H1 (cell line): ENCODE measurements at regions not wholly inside any gene's neighbourhood (a gene's known extent, or its start where the extent isn't known, plus 50 kb on each side); places are given as distances from the start of the nearest gene placed in this dataset.
A peak's percentile ranks its signal among the peaks of the same experiment; 100 is the strongest.

Experiments
- CTCF ChIA-PET: fragments of 300-600 bp; sonication (Branson Sonifier 250); formaldehyde crosslinking; loops from one replicate; lab custom pipeline; 2021; ENCODE audit not compliant: partially characterized antibody; lab: Charles Lee
- POLR2A ChIA-PET: fragments of 300-600 bp; sonication (Branson Sonifier 250); formaldehyde crosslinking; loops from one replicate; lab custom pipeline; 2021; ENCODE audit warnings: inconsistent platforms; ENCODE audit not compliant: partially characterized antibody; lab: Charles Lee
- DNase-seq, 2 experiments: peaks; one replicate each; pipeline versions ENCODE4 v3.0.0 to v3.0.0-alpha.2; 2010 to 2022; ENCODE audit warnings: low spot score in 2 of 2, low read depth in 1 of 2, mixed read lengths in 1 of 2
- FAIRE-seq: peaks from 2 replicates; lab custom pipeline; 2011; peaks lifted over from hg19 to GRCh38; lab: Jason Lieb, UNC
- H2AFZ ChIP-seq: 2 replicates; pipeline ENCODE4 v1.8.1; 2012; ENCODE audit warnings: low read length, inconsistent platforms
- H2AK5ac ChIP-seq: 2 replicates; pipeline ENCODE4 v1.6.1; 2013; ENCODE audit warnings: low read depth, low read length
- H2BK120ac ChIP-seq: replicated peaks from 2 replicates; pipeline ENCODE3; 2013; ENCODE audit warnings: low read depth, low read length, inconsistent platforms
- H2BK12ac ChIP-seq: 2 replicates; pipeline ENCODE4 v1.6.1; 2013; ENCODE audit warnings: low read depth, low read length
- H2BK15ac ChIP-seq: 2 replicates; pipeline ENCODE4 v1.6.1; 2013; ENCODE audit warnings: low read length
- H2BK20ac ChIP-seq: 2 replicates; pipeline ENCODE4 v1.6.1; 2013; ENCODE audit warnings: low read length
- H2BK5ac ChIP-seq: 2 replicates; pipeline ENCODE4 v1.6.1; 2013; ENCODE audit warnings: low read depth, low read length
- H3K14ac ChIP-seq: 2 replicates; pipeline ENCODE4 v1.6.1; 2013; ENCODE audit warnings: inconsistent platforms; ENCODE audit not compliant: insufficient read length
- H3K18ac ChIP-seq: 2 replicates; pipeline ENCODE4 v1.6.1; 2013; ENCODE audit warnings: low read length; ENCODE audit errors: extremely low read depth
- H3K23ac ChIP-seq: 2 replicates; pipeline ENCODE4 v1.6.1; 2013; ENCODE audit warnings: inconsistent platforms; ENCODE audit not compliant: insufficient read length
- H3K23me2 ChIP-seq: 2 replicates; pipeline ENCODE4 v1.6.1; 2013; ENCODE audit warnings: low read depth, low read length
- H3K27ac ChIP-seq: 2 replicates; pipeline ENCODE4 v1.6.1; 2011; ENCODE audit warnings: low read depth, low read length, inconsistent platforms
- H3K27me3 ChIP-seq, 4 experiments: replicated peaks in 1 of 4; 1 replicate in 1 of 4; 2 replicates in 3 of 4; pipeline versions ENCODE4 v1.6.1 to v1.8.1; 2011 to 2013; ENCODE audit warnings: low read length in 3 of 4, mild to moderate bottlenecking in 3 of 4, inconsistent platforms in 2 of 4, mixed read lengths in 2 of 4, moderate library complexity in 1 of 4; ENCODE audit not compliant: control insufficient read depth in 3 of 4, insufficient read depth in 3 of 4; ENCODE audit errors: extremely low read depth in 1 of 4
- H3K36me3 ChIP-seq, 4 experiments: 2 replicates each; pipeline versions ENCODE4 v1.6.1 to v1.8.1; 2011 to 2013; ENCODE audit warnings: mild to moderate bottlenecking in 4 of 4, low read length in 3 of 4, moderate library complexity in 2 of 4, control low read depth in 1 of 4, inconsistent platforms in 1 of 4; ENCODE audit not compliant: insufficient read depth in 4 of 4, control insufficient read depth in 2 of 4
- H3K4ac ChIP-seq: replicated peaks from 2 replicates; pipeline ENCODE3; 2013; ENCODE audit warnings: low read length, low read depth, mixed read lengths, inconsistent platforms; ENCODE audit not compliant: insufficient read length
- H3K4me1 ChIP-seq, 4 experiments: replicated peaks in 1 of 4; 1 replicate in 1 of 4; 2 replicates in 3 of 4; pipeline versions ENCODE4 v1.6.1 to v1.8.1; 2011 to 2013; ENCODE audit warnings: low read length in 3 of 4, inconsistent platforms in 2 of 4, mixed read lengths in 1 of 4; ENCODE audit not compliant: insufficient read depth in 4 of 4, control insufficient read depth in 3 of 4
- H3K4me2 ChIP-seq, 2 experiments: 2 replicates each; pipeline versions ENCODE4 v1.6.1 to v1.8.1; 2011 to 2013; ENCODE audit warnings: low read depth in 2 of 2, low read length in 2 of 2, control low read depth in 1 of 2, inconsistent platforms in 1 of 2, mild to moderate bottlenecking in 1 of 2; ENCODE audit not compliant: insufficient read depth in 1 of 2
- H3K4me3 ChIP-seq, 4 experiments: fragments of 200-600, 300-600 bp in 1 of 4; sonication (generic), shearing (Covaris generic), sonication (Bioruptor Twin) in 1 of 4; 2 replicates each; pipeline versions ENCODE4 v1.5.1 to v1.8.1; 2011 to 2016; ENCODE audit warnings: low read length in 4 of 4, low read depth in 3 of 4, control low read depth in 2 of 4, inconsistent platforms in 2 of 4, mild to moderate bottlenecking in 2 of 4, mixed read lengths in 1 of 4, moderate library complexity in 1 of 4; ENCODE audit not compliant: insufficient read depth in 2 of 4; ENCODE audit errors: extremely low read depth in 1 of 4
- H3K56ac ChIP-seq: replicated peaks from 2 replicates; pipeline ENCODE3; 2013; ENCODE audit warnings: low read depth, mild to moderate bottlenecking, mixed read lengths, low read length, inconsistent platforms; ENCODE audit not compliant: insufficient read length
- H3K79me1 ChIP-seq: 2 replicates; pipeline ENCODE4 v1.6.1; 2013; ENCODE audit warnings: low read depth, low read length, control low read depth
- H3K79me2 ChIP-seq, 2 experiments: 2 replicates each; pipeline versions ENCODE4 v1.6.1 to v1.8.1; 2012 to 2013; ENCODE audit warnings: low read length in 2 of 2, mild to moderate bottlenecking in 2 of 2, inconsistent platforms in 1 of 2; ENCODE audit not compliant: insufficient read depth in 2 of 2, control insufficient read depth in 1 of 2
- H3K9ac ChIP-seq, 4 experiments: replicated peaks in 1 of 4; 1 replicate in 1 of 4; 2 replicates in 3 of 4; pipeline versions ENCODE4 v1.6.1 to v1.8.1; 2011 to 2013; ENCODE audit warnings: low read depth in 3 of 4, low read length in 3 of 4, control low read depth in 2 of 4, mild to moderate bottlenecking in 2 of 4, moderate library complexity in 2 of 4, inconsistent platforms in 1 of 4; ENCODE audit errors: extremely low read depth in 1 of 4
- H3K9me3 ChIP-seq, 2 experiments: 2 replicates each; pipeline versions ENCODE4 v1.6.1 to v1.8.1; 2012 to 2013; ENCODE audit warnings: mild to moderate bottlenecking in 2 of 2, moderate library complexity in 2 of 2, control low read depth in 1 of 2, inconsistent platforms in 1 of 2, low read depth in 1 of 2, low read length in 1 of 2, mixed read lengths in 1 of 2; ENCODE audit not compliant: insufficient read depth in 2 of 2
- H4K20me1 ChIP-seq, 2 experiments: replicated peaks in 1 of 2; 2 replicates each; pipeline versions ENCODE3 to v1.8.1; 2011 to 2013; ENCODE audit warnings: inconsistent platforms in 2 of 2, low read length in 2 of 2, mild to moderate bottlenecking in 1 of 2; ENCODE audit not compliant: insufficient read depth in 2 of 2, control insufficient read depth in 1 of 2
- H4K5ac ChIP-seq: 2 replicates; pipeline ENCODE4 v1.6.1; 2013; ENCODE audit warnings: low read length, low read depth, mixed read lengths, inconsistent platforms; ENCODE audit not compliant: insufficient read length
- H4K8ac ChIP-seq: 2 replicates; pipeline ENCODE4 v1.8.0; 2013; ENCODE audit warnings: mild to moderate bottlenecking, moderate library complexity, low read length, inconsistent platforms; ENCODE audit not compliant: insufficient read depth; ENCODE audit errors: extremely low read depth
- H4K91ac ChIP-seq: replicated peaks from 2 replicates; pipeline ENCODE3; 2013; ENCODE audit warnings: low read length, mixed read lengths, inconsistent platforms; ENCODE audit not compliant: insufficient read length
- MAFK ChIP-seq: IDR thresholded peaks from 2 replicates; pipeline ENCODE4 v1.6.1; 2012; ENCODE audit warnings: low read depth, mild to moderate bottlenecking, improper control_type of control experiment, low read length
- RFX5 ChIP-seq: IDR thresholded peaks from 2 replicates; pipeline ENCODE4 v1.6.1; 2011; ENCODE audit warnings: low read depth, low read length, improper control_type of control experiment, borderline replicate concordance
- WGBS, 2 experiments: shearing (Covaris generic) in 1 of 2; methylation state at CpG; one replicate each; pipeline versions ENCODE4 v1.1.6 to v1.1.7; 2013 to 2015; ENCODE audit warnings: low lambda C conversion rate in 2 of 2, mixed read lengths in 2 of 2, inconsistent platforms in 1 of 2, low coverage in 1 of 2, missing lambda C conversion rate in 1 of 2; ENCODE audit not compliant: insufficient replicate concordance in 2 of 2, insufficient coverage in 1 of 2, insufficient read length in 1 of 2; ENCODE audit errors: extremely low coverage in 1 of 2, missing lambda C conversion rate in 1 of 2; 5-methylcytosine and 5-hydroxymethylcytosine counted together

DNA sequence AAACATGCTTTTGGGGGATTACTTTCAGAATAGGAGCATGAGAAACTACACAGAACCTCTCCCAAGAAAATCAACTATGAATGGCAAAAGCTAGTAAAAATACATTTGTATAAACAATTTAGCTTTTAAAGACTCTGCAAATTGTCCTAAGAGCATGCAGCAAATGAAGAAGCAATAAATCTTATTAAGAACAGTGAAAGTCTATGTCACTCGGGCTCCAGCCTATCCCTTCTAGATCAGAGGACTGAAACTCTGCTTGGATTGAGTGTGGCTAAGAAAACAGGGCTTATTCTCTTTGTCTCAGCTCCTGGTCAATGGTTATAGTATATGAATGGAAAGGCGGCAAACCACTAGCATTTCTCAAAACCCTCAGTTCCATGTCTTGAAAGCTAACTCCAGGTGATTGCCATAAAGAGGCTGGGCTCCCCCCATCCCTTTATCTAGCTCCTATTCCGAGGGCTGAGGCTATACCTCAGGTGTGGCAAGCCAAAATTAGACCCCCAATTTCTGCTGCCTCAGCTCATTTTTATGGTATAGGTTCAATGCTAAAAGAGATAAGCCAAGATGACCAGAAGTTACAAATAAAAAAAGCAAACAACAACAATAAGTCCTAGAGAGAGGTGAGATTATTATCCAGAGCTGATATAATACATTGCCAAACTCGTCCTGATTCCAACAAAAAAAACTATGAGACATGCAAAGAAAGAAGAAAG lies 953.2 kb downstream of the SLITRK6 start:
- DNase-seq = no peak
- H3K79me1 ChIP-seq = no peaks in the 10 kb centered on the region
- H3K9me3 ChIP-seq = no peaks in the 10 kb centered on the region
- WGBS, 2 experiments = 88% methylated on average over 4 of the region's 4 CpGs; no CpG with 5 or more reads in 1 of the 2 experiments
- ChIA-PET POLR2A (no interaction called here), CTCF (interaction anchor here (0.7 to 2.0 kb wide), 8 partner anchors 25 to 980 kb away, joined by 3 to 6 read pairs (median 4); partner anchors contain the start of gene SLITRK6)
- H3K14ac ChIP-seq = no peak overlapping the region
- H3K23me2 ChIP-seq = no peaks in the 10 kb centered on the region
- H3K9ac ChIP-seq = no peak overlapping the region
- no peak overlapping the region for H2BK5ac ChIP-seq
- H2BK15ac ChIP-seq = no peak overlapping the region
- H3K79me2 ChIP-seq = no peaks in the 10 kb centered on the region
- no peak overlapping the region for H2AFZ ChIP-seq
- H3K23ac ChIP-seq = no peak overlapping the region
- no peak overlapping the region for H3K56ac ChIP-seq
- no peak overlapping the region for H2AK5ac ChIP-seq
- H3K18ac ChIP-seq = no peak overlapping the region
- no peak overlapping the region for H2BK120ac ChIP-seq
- H3K36me3 ChIP-seq = no peaks in the 10 kb centered on the region
- TF ChIP-seq MAFK = 0 out of 2 replicates have a peak, but pooled peaks have one; percentile 18
- no peak for TF ChIP-seq RFX5
- no peak overlapping the region for H4K8ac ChIP-seq
- no peak for FAIRE-seq
- no peak overlapping the region for H3K4ac ChIP-seq
- no peak overlapping the region for H3K4me3 ChIP-seq
- H3K27me3 ChIP-seq = no peaks in the 10 kb centered on the region
- H4K91ac ChIP-seq = no peak overlapping the region
- H3K4me2 ChIP-seq = no peak overlapping the region
- no peak overlapping the region for H4K5ac ChIP-seq
- H2BK20ac ChIP-seq = no peak overlapping the region
- no peak overlapping the region for H2BK12ac ChIP-seq
- no peak overlapping the region for H3K27ac ChIP-seq
- H4K20me1 ChIP-seq = no peaks in the 10 kb centered on the region
- no peaks in the 10 kb centered on the region for H3K4me1 ChIP-seq
